Upper lobe of right lung (tissue), 1 donor: ENCODE measurements at regions not wholly inside any gene's neighbourhood (a gene's known extent, or its start where the extent isn't known, plus 50 kb on each side); places are given as distances from the start of the nearest gene placed in this dataset.
"Not testable (repeated sequence)": the region's sequence is repeated elsewhere in the genome, so short reads cannot be mapped to it uniquely, and the experiment has no call there.

ENCODE experiments used
- ATAC-seq: fragments of 200-7000 bp; cut with Tn5 transposase; one replicate; pipeline ENCODE4 v1.9.1; 2020; ENCODE audit warnings: mild to moderate bottlenecking, moderate library complexity
- DNase-seq: peaks from one replicate; pipeline ENCODE4 v3.0.0-alpha.2; 2020
- H3K27ac ChIP-seq: fragments of 200-600 bp; one replicate; pipeline ENCODE4 v1.8.0; 2022
- H3K27me3 ChIP-seq: fragments of 200-600 bp; one replicate; pipeline ENCODE4 v1.8.0; 2022; ENCODE audit warnings: mild to moderate bottlenecking
- H3K36me3 ChIP-seq: fragments of 200-600 bp; one replicate; pipeline ENCODE4 v1.8.0; 2022
- H3K4me1 ChIP-seq: fragments of 200-600 bp; one replicate; pipeline ENCODE4 v1.8.0; 2022
- H3K4me3 ChIP-seq: fragments of 200-600 bp; one replicate; pipeline ENCODE4 v1.8.0; 2022; ENCODE audit warnings: mild to moderate bottlenecking
- H3K9me3 ChIP-seq: fragments of 200-600 bp; one replicate; pipeline ENCODE4 v1.8.0; 2022
- CTCF ChIP-seq: fragments of 200-600 bp; IDR thresholded peaks from one replicate; pipeline ENCODE4 v1.8.0; 2022; ENCODE audit warnings: antibody characterized with exemption
- intact Hi-C: fragments of 100-400 bp; cut with DNase I; formaldehyde crosslinking; loops from one replicate; pipeline ENCODE4 v1.11.0; 2022
- donor health status: DM: no; HTN: yes; CAD: no; lungs with severe emphysema.

GRCh38 chr5:57642698-57643097 lies 160.1 kb upstream of the ACTBL2 start:
- no peak overlapping the region for H3K27ac ChIP-seq
- no peaks in the 10 kb centered on the region for H3K9me3 ChIP-seq
- H3K4me3 ChIP-seq = no peak overlapping the region
- ATAC-seq = no peak
- DNase-seq = no peak
- H3K4me1 ChIP-seq = no peaks in the 10 kb centered on the region
- no peaks in the 10 kb centered on the region for H3K36me3 ChIP-seq
- no peak for TF ChIP-seq CTCF
- H3K27me3 ChIP-seq = no peaks in the 10 kb centered on the region
- intact Hi-C loops = no loop called here

- Histone ChIP-seq H3K27me3 (no peaks in the 10 kb centered on the region), H3K36me3 (no peaks in the 10 kb centered on the region)
- intact Hi-C loops = no loop called here
Measured at GRCh38 chr5:57642066-57642465, 159.5 kb upstream of the ACTBL2 start.

GRCh38 chr5:57635146-57635777 lies 152.7 kb upstream of the ACTBL2 start:
- DNase-seq (no peak), ATAC-seq (no peak)
- Histone ChIP-seq H3K4me3 (no peak overlapping the region), H3K36me3 (no peaks in the 10 kb centered on the region), H3K27me3 (no peaks in the 10 kb centered on the region), H3K4me1 (no peaks in the 10 kb centered on the region), H3K27ac (no peak overlapping the region), H3K9me3 (no peaks in the 10 kb centered on the region)
- intact Hi-C loops = no loop called here
- TF ChIP-seq CTCF = no peak

More at GRCh38 chr5:57642066-57642465, 159.5 kb upstream of the ACTBL2 start:
- DNase-seq (no peak), ATAC-seq (no peak)
- no peak overlapping the region for H3K27ac ChIP-seq
- no peaks in the 10 kb centered on the region for H3K9me3 ChIP-seq
- H3K4me3 ChIP-seq = no peak overlapping the region
- H3K4me1 ChIP-seq = no peaks in the 10 kb centered on the region
- no peak for TF ChIP-seq CTCF

GRCh38 chr5:57632937-57633336 lies 150.3 kb upstream of the ACTBL2 start:
- ATAC-seq (no peak), DNase-seq (no peak)
- Histone ChIP-seq H3K4me3 (no peak overlapping the region), H3K36me3 (no peaks in the 10 kb centered on the region), H3K27ac (no peak overlapping the region), H3K9me3 (no peaks in the 10 kb centered on the region), H3K27me3 (no peaks in the 10 kb centered on the region), H3K4me1 (no peaks in the 10 kb centered on the region)
- TF ChIP-seq CTCF = no peak
- intact Hi-C loops = no loop called here

GRCh38 chr5:57631139-57631538 lies 148.5 kb upstream of the ACTBL2 start:
- ATAC-seq, H3K4me1 ChIP-seq, intact Hi-C loops, H3K4me3 ChIP-seq, H3K27ac ChIP-seq, DNase-seq, H3K9me3 ChIP-seq, H3K36me3 ChIP-seq, H3K27me3 ChIP-seq: not testable (repeated sequence)

- Histone ChIP-seq H3K9me3 (no peaks in the 10 kb centered on the region), H3K27ac (no peak overlapping the region), H3K4me1 (no peaks in the 10 kb centered on the region), H3K4me3 (no peak overlapping the region), H3K36me3 (no peaks in the 10 kb centered on the region), H3K27me3 (no peaks in the 10 kb centered on the region)
- DNase-seq = no peak
- intact Hi-C loops = no loop called here
- no peak for ATAC-seq
- TF ChIP-seq CTCF = no peak
Measured at GRCh38 chr5:57627661-57628060, 145.1 kb upstream of the ACTBL2 start.
